Endothelial cell of umbilical vein (primary cell): ENCODE measurements at regions not wholly inside any gene's neighbourhood (a gene's known extent, or its start where the extent isn't known, plus 50 kb on each side); places are given as distances from the start of the nearest gene placed in this dataset.
"Not testable (repeated sequence)": the region's sequence is repeated elsewhere in the genome, so short reads cannot be mapped to it uniquely, and the experiment has no call there.

Experiments
- BruUV-seq: library from RNA; stranded (reverse); fragments of 400-500 nt; replicated peaks from 2 replicates; lab custom pipeline; 2021; lab: Mats Ljungman, UMichigan
- CTCF ChIA-PET: fragments of 300-600, 350-600 bp; sonication (Branson Sonifier 250); formaldehyde crosslinking; loops from one replicate; lab custom pipeline; 2021; ENCODE audit warnings: antibody characterized with exemption, inconsistent platforms; lab: Charles Lee
- POLR2A ChIA-PET: fragments of 300-600, 350-600 bp; sonication (Branson Sonifier 250); formaldehyde crosslinking; loops from one replicate; lab custom pipeline; 2021; ENCODE audit warnings: antibody characterized with exemption, inconsistent platforms; lab: Charles Lee
- DNase-seq: peaks from one replicate; pipeline ENCODE4 v3.0.0-alpha.2; 2011; ENCODE audit warnings: low read depth, low spot score
- FAIRE-seq: peaks from 2 replicates; lab custom pipeline; 2011; peaks lifted over from hg19 to GRCh38; lab: Jason Lieb, UNC
- H2AFZ ChIP-seq: 2 replicates; pipeline ENCODE4 v1.6.0; 2012; ENCODE audit warnings: low read depth, low read length, control low read depth, inconsistent platforms
- H3K27ac ChIP-seq: 2 replicates; pipeline ENCODE4 v1.5.1; 2011; ENCODE audit warnings: low read depth, mild to moderate bottlenecking, control low read depth, low read length, moderate library complexity; ENCODE audit not compliant: insufficient read depth
- H3K27me3 ChIP-seq, 2 experiments: 2 replicates each; pipeline versions ENCODE4 v1.6.0 to v1.6.1; 2011; ENCODE audit warnings: low read length in 2 of 2, mixed read lengths in 1 of 2; ENCODE audit not compliant: control insufficient read depth in 2 of 2, insufficient read depth in 2 of 2
- H3K36me3 ChIP-seq, 2 experiments: 2 replicates in 1 of 2; 3 replicates in 1 of 2; pipeline ENCODE4 v1.5.1; 2011; ENCODE audit warnings: low read length in 2 of 2, mild to moderate bottlenecking in 1 of 2, moderate library complexity in 1 of 2; ENCODE audit not compliant: control insufficient read depth in 2 of 2, insufficient read depth in 2 of 2; ENCODE audit errors: extremely low read depth in 1 of 2
- H3K4me1 ChIP-seq: 3 replicates; pipeline ENCODE4 v1.5.1; 2011; ENCODE audit warnings: mild to moderate bottlenecking, low read length; ENCODE audit not compliant: control insufficient read depth, insufficient read depth; ENCODE audit errors: extremely low read depth
- H3K4me2 ChIP-seq: 2 replicates; pipeline ENCODE4 v1.6.1; 2011; ENCODE audit warnings: low read length, control low read depth, mixed read lengths; ENCODE audit not compliant: insufficient read depth
- H3K4me3 ChIP-seq, 3 experiments: fragments of 200-600 bp in 1 of 3; sonication (generic), shearing (Covaris generic) in 1 of 3; replicated peaks in 1 of 3; 2 replicates each; pipeline ENCODE4 v1.5.1; 2011 to 2016; ENCODE audit warnings: control low read depth in 3 of 3, low read length in 3 of 3, mild to moderate bottlenecking in 2 of 3, inconsistent platforms in 1 of 3, low read depth in 1 of 3, moderate library complexity in 1 of 3; ENCODE audit not compliant: insufficient read depth in 1 of 3
- H3K79me2 ChIP-seq: 2 replicates; pipeline ENCODE4 v1.6.0; 2012; ENCODE audit warnings: low read length, inconsistent platforms; ENCODE audit not compliant: control insufficient read depth, insufficient read depth
- H3K9ac ChIP-seq: replicated peaks from 2 replicates; pipeline ENCODE3; 2011; ENCODE audit warnings: low read length, control low read depth; ENCODE audit not compliant: insufficient read depth; ENCODE audit errors: extremely low read depth
- H3K9me1 ChIP-seq: replicated peaks from 3 replicates; pipeline ENCODE4 v1.6.0; 2011; ENCODE audit warnings: mild to moderate bottlenecking, low read length; ENCODE audit not compliant: control insufficient read depth, insufficient read depth; ENCODE audit errors: extremely low read depth
- H3K9me3 ChIP-seq: replicated peaks from 2 replicates; pipeline ENCODE4 v1.5.1; 2012; ENCODE audit warnings: low read length, inconsistent platforms; ENCODE audit not compliant: control insufficient read depth, insufficient read depth
- H4K20me1 ChIP-seq: replicated peaks from 2 replicates; pipeline ENCODE3; 2011; ENCODE audit warnings: mild to moderate bottlenecking, low read length; ENCODE audit not compliant: control insufficient read depth, insufficient read depth; ENCODE audit errors: extremely low read depth
- EZH2 ChIP-seq: IDR thresholded peaks from 2 replicates; pipeline ENCODE4 v1.6.1; 2012; ENCODE audit warnings: borderline replicate concordance, low read depth, mild to moderate bottlenecking, moderate library complexity, low read length, inconsistent platforms; ENCODE audit not compliant: severe bottlenecking
- FOS ChIP-seq: IDR thresholded peaks from 2 replicates; pipeline ENCODE4 v1.6.1; 2011; ENCODE audit warnings: mild to moderate bottlenecking, low read length, moderate library complexity, borderline replicate concordance; ENCODE audit not compliant: insufficient read depth
- GATA2 ChIP-seq: IDR thresholded peaks from 2 replicates; pipeline ENCODE4 v1.7.0; 2011; ENCODE audit warnings: low read depth, mild to moderate bottlenecking, moderate library complexity, mixed read lengths, low read length; ENCODE audit not compliant: insufficient read length, insufficient read depth
- JUN ChIP-seq: IDR thresholded peaks from 2 replicates; pipeline ENCODE4 v1.6.1; 2011; ENCODE audit warnings: borderline replicate concordance, low read depth; ENCODE audit not compliant: insufficient read length, insufficient read depth
- MYC ChIP-seq: IDR thresholded peaks from one replicate; pipeline ENCODE4 v1.6.1; 2011; ENCODE audit warnings: mild to moderate bottlenecking, low read depth, low read length
- POLR2A ChIP-seq: IDR thresholded peaks from 2 replicates; pipeline ENCODE4 v1.6.1; 2012; ENCODE audit warnings: low read depth, mild to moderate bottlenecking, control low read depth, low read length
- POLR2AphosphoS5 ChIP-seq: IDR thresholded peaks from 2 replicates; pipeline ENCODE4 v1.6.1; 2012; ENCODE audit warnings: low read depth, mild to moderate bottlenecking, control low read depth, low read length, moderate library complexity; ENCODE audit not compliant: insufficient read depth
- dilution Hi-C: fragments of 300-500 bp; cut with MboI; formaldehyde crosslinking; loops from one replicate; pipeline ENCODE4 v1.15.0; 2019; ENCODE audit warnings: low sequenced_read_pairs; ENCODE audit not compliant: extremely low pct_ligation_motif_present
- intact Hi-C: fragments of 100-400 bp; cut with micrococcal nuclease; formaldehyde crosslinking; loops from one replicate; pipeline ENCODE4 v1.10.0; 2022
- TF ChIP-seq, protein P1 (sequence below): IDR thresholded peaks from 2 replicates; pipeline ENCODE4 v1.6.1; 2011; ENCODE audit not compliant: insufficient read depth, insufficient read length
- TF ChIP-seq, protein P2 (sequence below), 2 donors: IDR thresholded peaks; 1 replicate in 1 of 2; 2 replicates in 1 of 2; pipeline ENCODE4 v1.5.1; 2011; ENCODE audit warnings: low read length in 2 of 2, mild to moderate bottlenecking in 2 of 2, moderate library complexity in 2 of 2, control low read depth in 1 of 2, inconsistent platforms in 1 of 2, low read depth in 1 of 2; ENCODE audit not compliant: insufficient read depth in 1 of 2; ENCODE audit errors: extremely low read depth in 1 of 2

DNA sequence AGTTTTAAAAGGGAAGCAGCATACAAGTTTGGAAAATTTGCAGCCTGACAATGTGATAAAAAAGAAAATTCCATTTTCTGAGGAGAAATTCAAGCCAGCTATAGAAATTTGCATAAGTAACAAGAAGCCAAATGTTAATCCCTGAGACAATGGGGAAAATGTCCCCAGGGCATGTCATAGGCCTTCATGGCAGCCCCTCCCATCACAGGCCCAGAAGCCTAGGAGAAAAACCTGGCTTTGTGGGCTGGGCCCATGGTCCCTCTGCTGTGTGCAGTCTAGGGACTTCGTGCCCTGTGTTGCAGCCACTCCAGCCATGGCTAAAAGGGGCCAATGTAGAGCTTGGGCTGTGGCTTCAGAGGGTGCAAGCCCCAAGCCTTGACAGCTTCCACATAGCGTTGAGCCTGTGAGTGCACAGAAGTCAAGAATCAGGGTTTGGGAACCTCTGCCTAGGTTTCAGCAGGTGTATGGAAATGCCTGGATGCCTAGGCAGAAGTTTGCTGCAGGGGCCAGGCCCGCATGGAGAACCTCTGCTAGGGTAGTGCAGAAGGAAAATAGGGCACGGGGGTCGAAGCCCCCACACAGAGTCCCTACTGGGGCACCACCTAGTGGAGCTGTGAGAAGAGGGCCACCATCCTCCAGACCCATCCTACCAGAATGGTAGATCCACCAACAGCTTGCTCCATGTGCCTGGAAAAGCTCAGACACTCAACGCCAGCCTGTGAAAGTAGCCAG is 209.8 kb upstream of the ZRANB2 start:
- H3K27ac ChIP-seq, BruUV-seq, H3K4me3 ChIP-seq, DNase-seq, H2AFZ ChIP-seq, FAIRE-seq, dilution Hi-C loops, H3K4me1 ChIP-seq, H3K9ac ChIP-seq, H3K9me3 ChIP-seq, H3K27me3 ChIP-seq, H4K20me1 ChIP-seq, POLR2A ChIA-PET, H3K36me3 ChIP-seq, H3K4me2 ChIP-seq, CTCF ChIA-PET, H3K9me1 ChIP-seq, H3K79me2 ChIP-seq, intact Hi-C loops: not testable (repeated sequence)

- Histone ChIP-seq H3K36me3 (no peaks in the 10 kb centered on the region), H3K9me3 (no peaks in the 10 kb centered on the region), H4K20me1 (no peaks in the 10 kb centered on the region), H3K9me1 (no peaks in the 10 kb centered on the region), H3K27ac (no peak overlapping the region), H2AFZ (no peak overlapping the region), H3K4me3 (no peak overlapping the region), H3K79me2 (no peaks in the 10 kb centered on the region), H3K4me1 (no peaks in the 10 kb centered on the region), H3K9ac (no peak overlapping the region), H3K27me3 (no peaks in the 10 kb centered on the region), H3K4me2 (no peak overlapping the region)
- POLR2A ChIA-PET, result no interaction called here
- intact Hi-C loops (no loop called here), dilution Hi-C loops (no loop called here)
- BruUV-seq, result no TSS peak
- TF ChIP-seq EZH2 (no peak), FOS (no peak), MYC (no peak), GATA2 (no peak), POLR2AphosphoS5 (no peak), POLR2A (no peak), JUN (no peak)
- TF ChIP-seq, protein P1, sequence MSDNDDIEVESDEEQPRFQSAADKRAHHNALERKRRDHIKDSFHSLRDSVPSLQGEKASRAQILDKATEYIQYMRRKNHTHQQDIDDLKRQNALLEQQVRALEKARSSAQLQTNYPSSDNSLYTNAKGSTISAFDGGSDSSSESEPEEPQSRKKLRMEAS, result no peak
- TF ChIP-seq, protein P2, sequence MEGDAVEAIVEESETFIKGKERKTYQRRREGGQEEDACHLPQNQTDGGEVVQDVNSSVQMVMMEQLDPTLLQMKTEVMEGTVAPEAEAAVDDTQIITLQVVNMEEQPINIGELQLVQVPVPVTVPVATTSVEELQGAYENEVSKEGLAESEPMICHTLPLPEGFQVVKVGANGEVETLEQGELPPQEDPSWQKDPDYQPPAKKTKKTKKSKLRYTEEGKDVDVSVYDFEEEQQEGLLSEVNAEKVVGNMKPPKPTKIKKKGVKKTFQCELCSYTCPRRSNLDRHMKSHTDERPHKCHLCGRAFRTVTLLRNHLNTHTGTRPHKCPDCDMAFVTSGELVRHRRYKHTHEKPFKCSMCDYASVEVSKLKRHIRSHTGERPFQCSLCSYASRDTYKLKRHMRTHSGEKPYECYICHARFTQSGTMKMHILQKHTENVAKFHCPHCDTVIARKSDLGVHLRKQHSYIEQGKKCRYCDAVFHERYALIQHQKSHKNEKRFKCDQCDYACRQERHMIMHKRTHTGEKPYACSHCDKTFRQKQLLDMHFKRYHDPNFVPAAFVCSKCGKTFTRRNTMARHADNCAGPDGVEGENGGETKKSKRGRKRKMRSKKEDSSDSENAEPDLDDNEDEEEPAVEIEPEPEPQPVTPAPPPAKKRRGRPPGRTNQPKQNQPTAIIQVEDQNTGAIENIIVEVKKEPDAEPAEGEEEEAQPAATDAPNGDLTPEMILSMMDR (IDR thresholded peaks at IDR 0.05; ENCODE audit: extremely low read depth in 1 of 2, insufficient read depth in 1 of 2, low read depth in 1 of 2, low read length in 2 of 2), result no peak
- CTCF ChIA-PET, result no interaction called here
- FAIRE-seq (no peak), DNase-seq (no peak)
Measured at GRCh38 chr1:71285529-71285928, 204.7 kb upstream of the ZRANB2 start.
